HepG2 (cell line): ENCODE measurements at regions not wholly inside any gene's neighbourhood (a gene's known extent, or its start where the extent isn't known, plus 50 kb on each side); places are given as distances from the start of the nearest gene placed in this dataset.

Source experiments
- ATAC-seq: fragments of 200-7000 bp; cut with Tn5 transposase; 3 replicates; pipeline ENCODE4 v1.9.1; 2020; ENCODE audit warnings: mild to moderate bottlenecking, moderate library complexity
- BruUV-seq: library from RNA; stranded (reverse); fragments of 400-500 nt; replicated peaks from 2 replicates; lab custom pipeline; 2021; lab: Mats Ljungman, UMichigan
- CTCF ChIA-PET: fragments of 300-600 bp; formaldehyde crosslinking; extraction: SDS; loops from one replicate; lab custom pipeline; 2021; ENCODE audit warnings: low total read pairs, inconsistent platforms, low intra/inter-chr PET ratio; lab: Yijun Ruan, JAX
- POLR2A ChIA-PET: fragments of 350-600 bp; sonication (Branson Sonifier 250); formaldehyde crosslinking; loops from one replicate; lab custom pipeline; 2020; ENCODE audit warnings: antibody characterized with exemption, inconsistent platforms; lab: Yijun Ruan, JAX
- DNase-seq: peaks from one replicate; pipeline ENCODE4 v3.0.0-alpha.2; 2015; ENCODE audit warnings: low spot score
- FAIRE-seq: peaks from 3 replicates; lab custom pipeline; 2011; peaks lifted over from hg19 to GRCh38; lab: Jason Lieb, UNC
- H2AFZ ChIP-seq: one replicate; pipeline ENCODE4 v1.6.1; 2011; ENCODE audit warnings: low read length, inconsistent platforms
- H3K27ac ChIP-seq: fragments of 300-600 bp; 3 replicates; pipeline ENCODE4 v1.8.0; 2011; ENCODE audit warnings: mixed run types, mild to moderate bottlenecking, mixed read lengths, low read length, inconsistent platforms; ENCODE audit not compliant: insufficient read depth; ENCODE audit errors: extremely low read length
- H3K27me3 ChIP-seq, 2 experiments: fragments of 200-600 bp in 1 of 2; 2 replicates in 1 of 2; 3 replicates in 1 of 2; pipeline versions ENCODE4 v1.6.0 to v1.8.0; 2011; ENCODE audit warnings: low read length in 2 of 2, mild to moderate bottlenecking in 2 of 2, moderate library complexity in 2 of 2, inconsistent platforms in 1 of 2; ENCODE audit not compliant: insufficient read depth in 2 of 2, control insufficient read depth in 1 of 2
- H3K36me3 ChIP-seq, 2 experiments: fragments of 200-600 bp in 1 of 2; replicated peaks in 1 of 2; 2 replicates in 1 of 2; 3 replicates in 1 of 2; pipeline versions ENCODE4 v1.5.1 to v1.8.0; 2011; ENCODE audit warnings: low read length in 2 of 2, inconsistent platforms in 1 of 2; ENCODE audit not compliant: insufficient read depth in 2 of 2, control insufficient read depth in 1 of 2
- H3K4me1 ChIP-seq: 2 replicates; pipeline ENCODE4 v1.5.1; 2012; ENCODE audit warnings: low read length, inconsistent platforms; ENCODE audit not compliant: insufficient read depth
- H3K4me2 ChIP-seq: 2 replicates; pipeline ENCODE4 v1.6.0; 2011; ENCODE audit warnings: low read depth, low read length, inconsistent platforms
- H3K4me3 ChIP-seq, 3 experiments: fragments of 200-600 bp in 1 of 3; sonication (generic), shearing (Covaris generic) in 1 of 3; replicated peaks in 1 of 3; 2 replicates each; pipeline ENCODE4 v1.5.1; 2011 to 2016; ENCODE audit warnings: low read length in 3 of 3, inconsistent platforms in 2 of 3, low read depth in 2 of 3, mild to moderate bottlenecking in 2 of 3, control low read depth in 1 of 3, mixed read lengths in 1 of 3; ENCODE audit not compliant: insufficient read depth in 1 of 3
- H3K79me2 ChIP-seq: one replicate; pipeline ENCODE4 v1.6.1; 2011; ENCODE audit warnings: low read length, inconsistent platforms; ENCODE audit not compliant: insufficient read depth
- H3K9ac ChIP-seq: 2 replicates; pipeline ENCODE4 v1.6.0; 2011; ENCODE audit warnings: mild to moderate bottlenecking, low read depth, low read length, inconsistent platforms; ENCODE audit not compliant: insufficient read depth
- H3K9me3 ChIP-seq: 2 replicates; pipeline ENCODE4 v1.5.1; 2012; ENCODE audit warnings: mild to moderate bottlenecking, low read length
- H4K20me1 ChIP-seq: 2 replicates; pipeline ENCODE4 v1.6.0; 2011; ENCODE audit warnings: inconsistent platforms, mild to moderate bottlenecking, low read length, moderate library complexity; ENCODE audit not compliant: insufficient read depth
- CCDC6 ChIP-seq: sonication (generic); formaldehyde crosslinking; IDR thresholded peaks from 2 replicates; pipeline ENCODE4 v1.8.1; 2022; ENCODE audit warnings: mild to moderate bottlenecking, missing genetic modification reagents, moderate library complexity
- DMAP1 ChIP-seq: IDR thresholded peaks from 2 replicates; pipeline ENCODE4 v1.6.1; 2016
- RFX1 ChIP-seq: fragments of 450-650 bp; IDR thresholded peaks from 2 replicates; pipeline ENCODE4 v1.6.1; 2017
- SP2 ChIP-seq: sonication (generic); formaldehyde crosslinking; IDR thresholded peaks from 2 replicates; pipeline ENCODE4 v1.5.1; 2020; ENCODE audit warnings: mild to moderate bottlenecking, missing genetic modification reagents
- STAG1 ChIP-seq: sonication (generic); formaldehyde crosslinking; IDR thresholded peaks from 2 replicates; pipeline ENCODE4 v1.4.0; 2020; ENCODE audit warnings: missing genetic modification reagents
- TARDBP ChIP-seq: sonication (generic); formaldehyde crosslinking; IDR thresholded peaks from 2 replicates; pipeline ENCODE4 v1.8.0; 2022; ENCODE audit warnings: mild to moderate bottlenecking, missing genetic modification reagents
- TCF7 ChIP-seq: sonication (generic); IDR thresholded peaks from 2 replicates; pipeline ENCODE4 v1.6.1; 2016; ENCODE audit warnings: antibody characterized with exemption, low read depth
- TP53 ChIP-seq: sonication (generic); formaldehyde crosslinking; conservative IDR thresholded peaks from 2 replicates; pipeline ENCODE4 v1.4.0; 2020; ENCODE audit warnings: missing genetic modification reagents
- ZNF33B ChIP-seq: sonication (generic); formaldehyde crosslinking; IDR thresholded peaks from 2 replicates; pipeline ENCODE4 v1.5.1; 2020; ENCODE audit warnings: mild to moderate bottlenecking, missing genetic modification reagents
- ZNF572 ChIP-seq: sonication (generic); formaldehyde crosslinking; IDR thresholded peaks from 2 replicates; pipeline ENCODE4 v1.5.1; 2020; ENCODE audit warnings: mild to moderate bottlenecking, missing genetic modification reagents
- ZNF615 ChIP-seq: sonication (generic); formaldehyde crosslinking; IDR thresholded peaks from 2 replicates; pipeline ENCODE4 v1.5.0; 2020; ENCODE audit warnings: mild to moderate bottlenecking, missing genetic modification reagents, borderline replicate concordance
- ZNF816 ChIP-seq: sonication (generic); formaldehyde crosslinking; IDR thresholded peaks from 2 replicates; pipeline ENCODE4 v1.8.0; 2022; ENCODE audit warnings: missing genetic modification reagents, mild to moderate bottlenecking, borderline replicate concordance
- ZSCAN31 ChIP-seq: sonication (generic); formaldehyde crosslinking; IDR thresholded peaks from 2 replicates; pipeline ENCODE4 v1.5.0; 2020; ENCODE audit warnings: low read depth, mild to moderate bottlenecking, missing genetic modification reagents
- WGBS: methylation state at CpG from one replicate; pipeline ENCODE4 v1.1.6; 2017; ENCODE audit warnings: low lambda C conversion rate; 5-methylcytosine and 5-hydroxymethylcytosine counted together
- in situ Hi-C: cut with HindIII; loops from 2 replicates; pipeline ENCODE4 v1.10.0; 2017; ENCODE audit warnings: low pct_unique_long_range_greater_than_20kb; ENCODE audit not compliant: extremely low pct_ligation_motif_present
- intact Hi-C: fragments of 100-400 bp; cut with micrococcal nuclease; formaldehyde crosslinking; loops from one replicate; pipeline ENCODE4 v1.10.0; 2022; ENCODE audit not compliant: unreplicated experiment
- TF ChIP-seq, protein P1 (sequence below): sonication (generic); formaldehyde crosslinking; IDR thresholded peaks from 2 replicates; pipeline ENCODE4 v1.4.0; 2020; ENCODE audit warnings: mild to moderate bottlenecking, missing genetic modification reagents

DNA sequence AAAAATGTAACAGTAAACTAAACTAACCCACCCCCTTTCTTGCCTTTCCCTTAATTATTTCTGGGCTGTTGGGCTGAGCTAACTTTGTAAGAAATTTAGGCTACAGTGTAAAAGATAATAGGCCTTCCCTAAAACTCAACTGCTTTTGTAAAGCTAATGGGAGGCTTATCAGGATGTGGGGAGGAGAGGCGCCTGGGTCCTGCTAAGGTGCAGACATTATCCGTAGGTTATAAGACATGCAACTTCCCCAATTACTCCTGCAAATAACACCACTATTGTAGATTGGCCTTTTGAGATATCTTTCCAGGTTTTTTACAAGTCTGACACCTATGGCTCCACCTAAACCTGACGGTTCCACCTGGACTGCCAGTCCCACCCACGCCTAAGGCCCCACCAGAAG is 88.3 kb downstream of the NPAP1 start (continued):
- TF ChIP-seq SP2 (CRISPR knock-in tag), result no peak
- TF ChIP-seq DMAP1 (CRISPR knock-in tag), result no peak
- no peak for TF ChIP-seq ZNF816 (CRISPR knock-in tag)
- TF ChIP-seq, protein P1, sequence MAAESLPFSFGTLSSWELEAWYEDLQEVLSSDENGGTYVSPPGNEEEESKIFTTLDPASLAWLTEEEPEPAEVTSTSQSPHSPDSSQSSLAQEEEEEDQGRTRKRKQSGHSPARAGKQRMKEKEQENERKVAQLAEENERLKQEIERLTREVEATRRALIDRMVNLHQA (CRISPR knock-in tag), result no peak
- no peak for TF ChIP-seq ZNF33B (CRISPR knock-in tag)
- no peak for TF ChIP-seq TARDBP (CRISPR knock-in tag)
- TF ChIP-seq ZNF572 (CRISPR knock-in tag), result no peak
- no peak for TF ChIP-seq TCF7

DNA sequence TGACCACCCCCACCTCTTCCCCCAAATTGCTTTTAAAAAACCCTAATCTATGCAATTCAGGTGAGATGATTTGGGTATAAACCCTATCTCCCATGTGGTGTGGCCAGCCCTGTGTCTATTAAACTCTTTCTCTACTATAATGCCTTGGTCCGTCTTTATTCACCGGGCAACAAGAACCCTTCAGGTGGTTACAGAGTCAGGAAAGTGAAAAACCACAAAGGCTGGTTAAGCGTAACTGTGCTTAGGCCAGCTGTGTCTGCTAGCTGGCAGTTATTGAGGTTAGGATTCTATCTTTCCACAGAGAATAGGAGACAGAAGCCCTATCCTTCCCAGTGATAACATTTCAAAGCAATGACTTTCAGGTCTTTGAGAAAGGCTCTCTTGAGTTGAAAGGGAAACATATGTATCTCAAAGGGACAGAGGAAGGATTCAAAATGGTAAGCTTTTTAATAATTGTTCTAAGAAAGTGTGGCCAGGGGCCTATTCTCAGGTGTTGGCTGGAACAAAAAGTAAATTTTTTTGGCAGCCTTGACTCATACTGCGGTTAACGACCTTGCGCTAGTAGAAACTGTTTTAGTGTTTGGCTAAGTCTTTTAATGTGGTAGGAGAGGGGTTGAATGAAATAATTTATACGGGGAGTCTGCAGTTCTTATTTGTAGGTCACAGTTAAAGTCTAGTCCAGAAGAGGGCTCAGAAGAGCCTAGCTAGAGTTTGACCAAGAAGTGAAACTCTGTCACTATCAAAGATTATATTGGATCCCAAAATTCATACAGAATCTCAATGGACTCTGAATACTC is 89.0 kb downstream of the NPAP1 start:
- TF ChIP-seq ZNF615 (CRISPR knock-in tag) (no peak), TP53 (no peak), RFX1 (no peak), CCDC6 (CRISPR knock-in tag) (no peak), STAG1 (no peak), ZSCAN31 (CRISPR knock-in tag) (no peak)
- Histone ChIP-seq H4K20me1 (no peaks in the 10 kb centered on the region), H3K27ac (no peak overlapping the region), H3K79me2 (no peaks in the 10 kb centered on the region), H2AFZ (no peak overlapping the region), H3K4me2 (no peak overlapping the region), H3K27me3 (no peaks in the 10 kb centered on the region), H3K9me3 (peaks cover 53% of the 10 kb centered on the region), H3K9ac (no peak overlapping the region), H3K4me3 (no peak overlapping the region), H3K36me3 (no peaks in the 10 kb centered on the region), H3K4me1 (no peaks in the 10 kb centered on the region)
- 44% methylated on average over 7 of the region's 7 CpGs for WGBS
- in situ Hi-C loops, result no loop called here
- POLR2A ChIA-PET, result no interaction called here
- no TSS peak for BruUV-seq
- intact Hi-C loops, result no loop called here
- FAIRE-seq (no peak), ATAC-seq (no peak), DNase-seq (no peak)
- CTCF ChIA-PET, result no interaction called here
